ENCODE measurements at regions not wholly inside any gene's neighbourhood (a gene's known extent, or its start where the extent isn't known, plus 50 kb on each side); places are given as distances from the start of the nearest gene placed in this dataset.

DNA sequence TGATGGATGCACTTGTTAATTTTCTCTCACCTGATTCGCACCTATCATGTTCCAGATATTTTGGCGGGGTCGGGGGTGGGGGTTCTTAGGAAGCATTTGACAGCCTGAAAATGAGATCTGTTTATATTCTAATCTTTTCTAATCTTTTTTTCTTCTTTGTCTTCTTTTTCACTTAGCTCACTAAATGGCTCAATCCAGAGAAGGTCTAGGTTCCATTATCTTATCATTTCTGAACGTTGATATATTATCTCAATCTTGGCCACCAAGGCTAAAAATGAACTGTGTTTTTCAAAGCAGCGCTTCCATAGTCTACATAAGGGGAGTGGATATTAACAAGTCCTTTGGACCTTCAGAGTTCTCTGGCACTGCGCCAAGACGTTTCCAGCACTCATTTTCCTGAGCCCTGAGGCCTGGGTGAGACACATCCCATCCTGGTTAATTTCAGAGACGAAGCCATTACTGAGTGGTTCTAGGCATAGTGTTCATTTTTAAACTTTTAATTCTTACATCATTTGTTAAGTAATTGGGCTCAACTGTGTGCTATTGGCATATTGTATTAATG is 229.0 kb downstream of the SOX11 start:
- Histone ChIP-seq H3K4me1 (ENCODE audit: control insufficient read depth in 2 of 2, insufficient read depth in 2 of 2, low read length in 2 of 2) (no peaks in the 10 kb centered on the region), H3K9me3 (ENCODE audit: control insufficient read depth in 2 of 3, low read length in 3 of 3) (no peaks in the 10 kb centered on the region), H3K27me3 (ENCODE audit: control insufficient read depth in 2 of 2, insufficient read depth in 2 of 2, low read length in 2 of 2) (no peaks in the 10 kb centered on the region), H3K27ac (ENCODE audit: low read depth, low read length) (no peak overlapping the region), H3K4me3 (ENCODE audit: low read length) (no peak overlapping the region), H3K36me3 (ENCODE audit: control insufficient read depth in 2 of 3, insufficient read depth in 3 of 3, low read length in 3 of 3) (no peaks in the 10 kb centered on the region)
- Mint-ChIP-seq H3K9me3 (peaks cover 0 to 24% (median 6%) of the 10 kb centered on the region in 11 donors), H3K36me3 (no peaks in the 10 kb centered on the region), H3K27me3 (peaks cover 0 to 4% (median 0%) of the 10 kb centered on the region in 5 donors), H3K4me1 (no peaks in the 10 kb centered on the region), H3K27ac (no peak overlapping the region), H3K4me3 (no peak overlapping the region)
- intact Hi-C loops (cut with micrococcal nuclease): no loop called here
- ChIA-PET CTCF (no interaction called here), POLR2A (no interaction called here)
- no peak for ATAC-seq
- no peak for DNase-seq

DNA sequence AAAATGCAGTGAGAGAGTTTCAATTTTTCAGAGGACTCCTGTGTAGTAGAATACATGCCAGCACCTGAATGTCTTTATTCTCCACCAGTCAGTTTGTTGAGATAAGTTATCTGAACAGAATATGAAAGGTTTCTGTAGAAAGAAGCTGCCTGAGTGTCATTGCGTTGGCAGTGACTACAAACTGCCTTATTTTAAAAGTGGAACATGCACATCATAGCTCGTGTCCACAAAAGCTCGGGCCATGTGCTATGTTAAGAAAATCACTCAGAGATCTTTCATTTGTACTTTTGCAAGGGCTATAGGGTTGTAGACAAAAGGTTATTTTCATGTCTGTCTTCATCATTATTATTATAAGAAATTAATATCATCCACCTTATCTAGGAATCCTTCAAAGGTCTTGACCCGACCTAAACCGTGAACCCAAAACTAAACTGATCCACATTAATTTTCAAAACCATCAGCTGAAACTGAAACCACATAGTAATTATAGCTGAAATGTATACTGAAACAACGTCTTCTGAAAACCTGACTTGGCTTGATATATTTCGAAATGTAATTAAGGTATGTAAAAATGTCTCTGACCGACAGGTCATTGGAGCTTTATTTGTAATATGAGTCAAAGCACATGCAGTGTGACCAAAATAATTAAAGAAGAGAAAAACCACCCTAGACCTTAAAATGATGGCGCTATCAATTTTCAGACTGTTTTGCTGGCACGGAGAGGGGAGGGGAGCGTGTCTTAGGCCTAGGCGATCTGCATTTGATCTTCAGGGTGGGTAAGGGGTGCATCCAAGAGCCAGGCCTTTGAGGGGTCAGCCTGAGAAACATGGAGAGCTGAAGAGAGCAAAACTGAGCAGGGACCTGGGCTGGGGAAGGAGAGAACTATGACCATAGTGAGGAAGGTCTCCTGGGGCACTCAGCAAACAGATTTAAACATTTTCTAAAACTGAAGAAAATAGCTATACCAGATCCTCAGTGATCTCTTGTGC is 232.1 kb downstream of the SOX11 start:
- no peaks in the 10 kb centered on the region for H3K4me1 Mint-ChIP-seq
- no peak overlapping the region for H3K27ac Mint-ChIP-seq

DNA sequence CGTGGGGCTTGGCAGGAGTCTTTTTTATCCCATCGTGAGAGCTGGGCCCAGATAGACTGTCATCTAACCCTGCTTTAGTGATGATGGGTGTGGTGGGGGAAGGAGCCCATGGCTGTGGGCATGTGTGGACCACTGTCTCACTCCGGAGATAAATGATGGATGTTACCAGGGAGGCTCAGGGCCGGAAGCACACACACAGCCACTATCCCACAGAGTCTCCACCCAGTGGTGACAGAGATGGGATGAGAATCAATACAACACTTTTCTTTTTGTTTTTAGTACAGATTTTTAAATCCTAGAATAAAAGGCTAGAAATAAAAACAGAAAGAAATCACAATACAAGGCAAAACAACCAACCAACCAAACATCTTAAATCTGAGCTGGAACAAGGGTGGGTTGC is 233.4 kb downstream of the SOX11 start:
- H3K4me3 Mint-ChIP-seq: no peak overlapping the region
- no peaks in the 10 kb centered on the region for H3K27me3 Mint-ChIP-seq
- POLR2A ChIA-PET: no interaction called here
- H3K9me3 ChIP-seq (ENCODE audit: control insufficient read depth in 2 of 3, low read length in 3 of 3): no peaks in the 10 kb centered on the region
- H3K9me3 Mint-ChIP-seq: peaks cover 0 to 24% (median 8%) of the 10 kb centered on the region in 11 donors
- H3K36me3 Mint-ChIP-seq: peaks cover 0 to 3% (median 0%) of the 10 kb centered on the region in 5 donors
- no peak overlapping the region for H3K27ac ChIP-seq (ENCODE audit: low read depth, low read length)
- no peak for ATAC-seq
- no peaks in the 10 kb centered on the region for H3K4me1 Mint-ChIP-seq
- CTCF ChIA-PET: no interaction called here
- H3K27me3 ChIP-seq (ENCODE audit: control insufficient read depth in 2 of 2, insufficient read depth in 2 of 2, low read length in 2 of 2): no peaks in the 10 kb centered on the region
- intact Hi-C loops (cut with micrococcal nuclease): no loop called here
- no peak overlapping the region for H3K27ac Mint-ChIP-seq
- H3K4me3 ChIP-seq (ENCODE audit: low read length): no peak overlapping the region
- no peak for DNase-seq
- no peaks in the 10 kb centered on the region for H3K4me1 ChIP-seq (ENCODE audit: control insufficient read depth in 2 of 2, insufficient read depth in 2 of 2, low read length in 2 of 2)
- no peaks in the 10 kb centered on the region for H3K36me3 ChIP-seq (ENCODE audit: control insufficient read depth in 2 of 3, insufficient read depth in 3 of 3, low read length in 3 of 3)

More for the DNA sequence above, 232.1 kb downstream of the SOX11 start:
- Histone ChIP-seq H3K4me3 (ENCODE audit: low read length) (no peak overlapping the region), H3K36me3 (ENCODE audit: control insufficient read depth in 2 of 3, insufficient read depth in 3 of 3, low read length in 3 of 3) (no peaks in the 10 kb centered on the region), H3K27ac (ENCODE audit: low read depth, low read length) (no peak overlapping the region), H3K27me3 (ENCODE audit: control insufficient read depth in 2 of 2, insufficient read depth in 2 of 2, low read length in 2 of 2) (no peaks in the 10 kb centered on the region), H3K9me3 (ENCODE audit: control insufficient read depth in 2 of 3, low read length in 3 of 3) (no peaks in the 10 kb centered on the region), H3K4me1 (ENCODE audit: control insufficient read depth in 2 of 2, insufficient read depth in 2 of 2, low read length in 2 of 2) (no peaks in the 10 kb centered on the region)
- Mint-ChIP-seq H3K4me3 (no peak overlapping the region), H3K36me3 (no peaks in the 10 kb centered on the region), H3K27me3 (no peaks in the 10 kb centered on the region), H3K9me3 (peaks cover 0 to 17% (median 7%) of the 10 kb centered on the region in 11 donors)
- intact Hi-C loops (cut with micrococcal nuclease): no loop called here
- DNase-seq (no peak), ATAC-seq (no peak)
- CTCF ChIA-PET: no interaction called here
- POLR2A ChIA-PET: interaction anchor here (0.5 kb wide), 1 partner anchor 38 kb away, joined by 3 read pairs; no protein-coding TSS in a partner anchor

DNA sequence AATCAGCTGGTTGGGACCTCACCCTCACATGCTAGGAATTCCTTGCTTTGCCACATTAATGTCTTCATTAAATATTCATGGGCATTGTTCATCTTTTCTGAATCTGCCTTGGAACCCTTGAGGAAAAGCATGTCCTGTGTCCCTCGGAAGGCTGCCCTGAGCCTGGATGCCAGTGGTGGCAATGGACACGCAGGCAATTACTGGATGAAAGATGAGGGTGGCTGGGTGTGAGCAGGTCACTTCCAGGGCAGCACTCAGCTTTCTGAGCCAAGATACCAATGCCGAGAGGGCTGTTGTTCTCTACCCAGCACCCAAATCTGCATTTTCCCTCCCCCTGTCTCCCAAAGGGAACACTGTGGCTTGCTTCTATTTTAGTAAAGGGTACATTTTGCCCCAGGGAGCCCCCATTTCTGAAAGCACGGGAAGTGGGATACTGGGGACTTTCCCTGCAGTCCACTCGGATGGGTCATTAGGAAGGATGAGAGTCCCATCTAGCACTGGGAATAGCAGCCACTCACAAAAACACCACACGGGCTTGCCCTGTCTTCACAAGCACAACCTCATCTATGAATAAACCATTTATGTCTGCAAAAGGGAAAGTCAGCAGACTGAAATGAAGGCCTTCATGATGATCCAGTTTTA is 234.8 kb downstream of the SOX11 start:
- H3K27ac ChIP-seq (ENCODE audit: low read depth, low read length): no peak overlapping the region
- ChIA-PET POLR2A (no interaction called here), CTCF (no interaction called here)
- intact Hi-C loops (cut with micrococcal nuclease): no loop called here
- no peak overlapping the region for H3K4me3 ChIP-seq (ENCODE audit: low read length)
- no peaks in the 10 kb centered on the region for H3K36me3 ChIP-seq (ENCODE audit: control insufficient read depth in 2 of 3, insufficient read depth in 3 of 3, low read length in 3 of 3)
- no peaks in the 10 kb centered on the region for H3K27me3 Mint-ChIP-seq
- H3K9me3 ChIP-seq (ENCODE audit: control insufficient read depth in 2 of 3, low read length in 3 of 3): no peaks in the 10 kb centered on the region
- H3K4me1 ChIP-seq (ENCODE audit: control insufficient read depth in 2 of 2, insufficient read depth in 2 of 2, low read length in 2 of 2): no peaks in the 10 kb centered on the region
- peaks cover 0 to 23% (median 7%) of the 10 kb centered on the region in 11 donors for H3K9me3 Mint-ChIP-seq
- ATAC-seq: no peak
- peaks cover 0 to 3% (median 0%) of the 10 kb centered on the region in 5 donors for H3K36me3 Mint-ChIP-seq
- no peak for DNase-seq
- no peak overlapping the region for H3K4me3 Mint-ChIP-seq
- H3K4me1 Mint-ChIP-seq: no peaks in the 10 kb centered on the region
- H3K27me3 ChIP-seq (ENCODE audit: control insufficient read depth in 2 of 2, insufficient read depth in 2 of 2, low read length in 2 of 2): no peaks in the 10 kb centered on the region
- H3K27ac Mint-ChIP-seq: no peak overlapping the region

DNA sequence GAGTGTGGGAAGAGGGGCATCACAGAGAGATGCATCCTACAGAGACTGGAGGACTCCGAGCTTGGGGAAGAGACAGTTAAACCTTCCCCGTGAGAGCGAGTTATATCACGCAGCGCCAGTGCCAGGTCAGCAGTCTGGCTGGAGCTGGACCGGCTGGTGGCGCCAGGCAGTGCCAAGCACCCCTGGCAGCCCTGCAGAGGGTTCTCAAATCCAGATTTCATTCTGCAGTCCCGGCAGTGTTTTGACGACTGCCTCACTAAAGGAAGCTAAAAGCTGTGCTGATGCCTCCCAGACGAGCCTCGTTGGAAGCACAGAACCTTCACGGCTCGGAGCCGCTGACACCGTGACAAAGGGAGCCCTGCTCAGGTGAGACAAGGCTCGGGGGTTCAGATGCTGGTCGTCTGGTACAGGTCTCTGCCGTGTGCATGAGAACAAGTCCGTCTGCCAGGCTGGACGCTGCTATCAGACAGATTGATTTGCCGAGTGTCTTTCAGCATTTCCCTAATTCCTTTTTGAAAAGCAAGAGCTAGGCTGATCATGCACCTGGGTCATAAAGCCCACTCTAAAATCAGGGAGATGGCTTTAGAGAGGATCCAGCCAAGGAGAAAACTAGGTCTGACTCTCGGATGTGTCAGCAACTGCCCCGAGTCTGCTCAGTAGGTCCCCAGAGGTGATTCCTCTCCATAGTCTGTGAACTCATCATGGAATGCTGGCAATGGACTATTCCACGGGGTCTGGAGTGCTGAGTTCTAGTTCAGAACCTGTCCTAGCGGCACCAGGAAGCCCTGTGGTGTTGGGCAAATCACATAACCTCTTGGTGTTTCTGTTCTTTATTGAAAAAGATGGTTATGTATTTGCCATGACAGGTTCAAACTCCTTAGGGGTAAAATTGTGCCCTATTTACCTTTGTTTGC is 240.6 kb downstream of the SOX11 start:
- no peak overlapping the region for H3K4me3 Mint-ChIP-seq
- Histone ChIP-seq H3K4me1 (ENCODE audit: control insufficient read depth in 2 of 2, insufficient read depth in 2 of 2, low read length in 2 of 2) (no peaks in the 10 kb centered on the region), H3K4me3 (ENCODE audit: low read length) (no peak overlapping the region), H3K27ac (ENCODE audit: low read depth, low read length) (no peak overlapping the region), H3K36me3 (ENCODE audit: control insufficient read depth in 2 of 3, insufficient read depth in 3 of 3, low read length in 3 of 3) (no peaks in the 10 kb centered on the region), H3K27me3 (ENCODE audit: control insufficient read depth in 2 of 2, insufficient read depth in 2 of 2, low read length in 2 of 2) (no peaks in the 10 kb centered on the region), H3K9me3 (ENCODE audit: control insufficient read depth in 2 of 3, low read length in 3 of 3) (no peaks in the 10 kb centered on the region)
- H3K27me3 Mint-ChIP-seq: no peaks in the 10 kb centered on the region
- H3K4me1 Mint-ChIP-seq: no peaks in the 10 kb centered on the region
- intact Hi-C loops (cut with micrococcal nuclease): no loop called here
- ATAC-seq (no peak), DNase-seq (no peak)
- H3K9me3 Mint-ChIP-seq: peaks cover 5 to 23% (median 12%) of the 10 kb centered on the region in 11 donors
- peaks cover 0 to 3% (median 0%) of the 10 kb centered on the region in 5 donors for H3K36me3 Mint-ChIP-seq
- ChIA-PET POLR2A (no interaction called here), CTCF (no interaction called here)
- H3K27ac Mint-ChIP-seq: no peak overlapping the region

DNA sequence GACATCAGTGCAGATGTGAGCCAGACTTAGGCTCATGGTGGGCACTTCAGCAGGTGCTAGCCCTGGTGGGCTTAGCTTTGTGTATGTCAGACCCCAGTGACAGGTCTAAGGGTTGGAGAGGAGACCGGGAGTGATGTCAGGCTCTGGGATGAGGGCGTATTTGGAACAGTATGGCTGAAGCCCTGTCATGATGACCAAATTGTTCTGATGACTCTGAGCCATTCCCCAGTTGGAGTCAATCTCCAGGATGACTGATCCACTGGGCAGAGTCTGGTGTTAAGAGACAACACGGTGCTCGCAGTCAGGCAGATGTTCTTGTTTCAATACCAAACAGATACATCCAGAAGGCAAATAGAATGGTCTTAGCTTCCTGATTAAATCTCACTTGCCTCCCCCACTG is 241.5 kb downstream of the SOX11 start:
- no peak overlapping the region for H3K27ac Mint-ChIP-seq
- peaks cover 4 to 21% (median 11%) of the 10 kb centered on the region in 11 donors for H3K9me3 Mint-ChIP-seq
- ChIA-PET CTCF (no interaction called here), POLR2A (no interaction called here)
- ATAC-seq: no peak
- H3K4me1 Mint-ChIP-seq: no peaks in the 10 kb centered on the region
- Histone ChIP-seq H3K36me3 (ENCODE audit: control insufficient read depth in 2 of 3, insufficient read depth in 3 of 3, low read length in 3 of 3) (no peaks in the 10 kb centered on the region), H3K4me3 (ENCODE audit: low read length) (no peak overlapping the region), H3K4me1 (ENCODE audit: control insufficient read depth in 2 of 2, insufficient read depth in 2 of 2, low read length in 2 of 2) (no peaks in the 10 kb centered on the region), H3K27me3 (ENCODE audit: control insufficient read depth in 2 of 2, insufficient read depth in 2 of 2, low read length in 2 of 2) (no peaks in the 10 kb centered on the region), H3K27ac (ENCODE audit: low read depth, low read length) (no peak overlapping the region), H3K9me3 (ENCODE audit: control insufficient read depth in 2 of 3, low read length in 3 of 3) (no peaks in the 10 kb centered on the region)
- H3K36me3 Mint-ChIP-seq: peaks cover 0 to 3% (median 0%) of the 10 kb centered on the region in 5 donors
- no peaks in the 10 kb centered on the region for H3K27me3 Mint-ChIP-seq
- DNase-seq: no peak
- intact Hi-C loops (cut with micrococcal nuclease): no loop called here
- H3K4me3 Mint-ChIP-seq: no peak overlapping the region
